ENCODE measurements at regions not wholly inside any gene's neighbourhood (a gene's known extent, or its start where the extent isn't known, plus 50 kb on each side); places are given as distances from the start of the nearest gene placed in this dataset.

DNA sequence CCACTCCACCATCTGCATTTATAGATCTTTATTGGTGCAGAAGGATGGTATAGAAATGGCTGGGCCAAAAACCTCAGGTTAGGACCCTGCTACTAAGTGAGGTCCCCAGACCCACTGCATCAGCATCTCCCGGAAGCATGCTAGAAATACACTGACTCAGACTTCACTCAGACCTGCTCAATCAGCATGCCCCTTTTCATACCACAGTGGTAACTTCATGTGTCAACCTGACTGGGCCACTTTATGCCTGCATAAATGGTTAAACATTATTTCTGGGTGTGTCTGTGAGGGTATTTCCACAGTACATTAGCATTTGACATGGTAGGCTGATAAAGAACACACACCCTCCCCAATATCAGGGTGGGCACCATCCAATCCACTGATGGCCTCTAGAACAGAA, 118.6 kb upstream of the VCX3B start:
- H3K4me3 ChIP-seq (ENCODE audit: low read depth, low read length) = no peak overlapping the region
- no peak for DNase-seq (ENCODE audit: low read depth)
- TF ChIP-seq, protein P1, sequence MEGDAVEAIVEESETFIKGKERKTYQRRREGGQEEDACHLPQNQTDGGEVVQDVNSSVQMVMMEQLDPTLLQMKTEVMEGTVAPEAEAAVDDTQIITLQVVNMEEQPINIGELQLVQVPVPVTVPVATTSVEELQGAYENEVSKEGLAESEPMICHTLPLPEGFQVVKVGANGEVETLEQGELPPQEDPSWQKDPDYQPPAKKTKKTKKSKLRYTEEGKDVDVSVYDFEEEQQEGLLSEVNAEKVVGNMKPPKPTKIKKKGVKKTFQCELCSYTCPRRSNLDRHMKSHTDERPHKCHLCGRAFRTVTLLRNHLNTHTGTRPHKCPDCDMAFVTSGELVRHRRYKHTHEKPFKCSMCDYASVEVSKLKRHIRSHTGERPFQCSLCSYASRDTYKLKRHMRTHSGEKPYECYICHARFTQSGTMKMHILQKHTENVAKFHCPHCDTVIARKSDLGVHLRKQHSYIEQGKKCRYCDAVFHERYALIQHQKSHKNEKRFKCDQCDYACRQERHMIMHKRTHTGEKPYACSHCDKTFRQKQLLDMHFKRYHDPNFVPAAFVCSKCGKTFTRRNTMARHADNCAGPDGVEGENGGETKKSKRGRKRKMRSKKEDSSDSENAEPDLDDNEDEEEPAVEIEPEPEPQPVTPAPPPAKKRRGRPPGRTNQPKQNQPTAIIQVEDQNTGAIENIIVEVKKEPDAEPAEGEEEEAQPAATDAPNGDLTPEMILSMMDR (IDR thresholded peaks at IDR 0.05; ENCODE audit: control insufficient read depth, extremely low read depth, insufficient read depth) = no peak

DNA sequence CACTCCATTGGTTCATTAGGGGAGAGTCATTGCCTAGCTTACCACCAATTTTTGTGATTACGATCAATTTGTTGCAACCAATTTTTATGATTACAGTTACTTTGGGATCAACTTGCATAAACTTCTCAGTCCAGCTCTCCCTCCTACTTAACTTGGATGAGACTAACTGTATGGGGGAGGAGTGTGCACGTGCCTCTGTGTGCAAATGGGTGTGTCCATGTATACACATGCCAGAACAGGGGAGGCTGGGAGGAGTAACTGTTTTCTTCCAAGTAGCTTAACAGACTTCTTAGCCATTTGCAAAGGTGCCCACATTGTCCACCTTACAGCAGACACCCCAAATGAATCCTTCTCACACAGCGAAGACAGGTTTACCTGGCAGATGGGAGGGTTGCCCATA, 117.7 kb upstream of the VCX3B start:
- H3K4me3 ChIP-seq (ENCODE audit: low read depth, low read length) = no peak overlapping the region
- DNase-seq (ENCODE audit: low read depth) = no peak
- TF ChIP-seq, protein P1 (IDR thresholded peaks at IDR 0.05; ENCODE audit: control insufficient read depth, extremely low read depth, insufficient read depth) = no peak

DNA sequence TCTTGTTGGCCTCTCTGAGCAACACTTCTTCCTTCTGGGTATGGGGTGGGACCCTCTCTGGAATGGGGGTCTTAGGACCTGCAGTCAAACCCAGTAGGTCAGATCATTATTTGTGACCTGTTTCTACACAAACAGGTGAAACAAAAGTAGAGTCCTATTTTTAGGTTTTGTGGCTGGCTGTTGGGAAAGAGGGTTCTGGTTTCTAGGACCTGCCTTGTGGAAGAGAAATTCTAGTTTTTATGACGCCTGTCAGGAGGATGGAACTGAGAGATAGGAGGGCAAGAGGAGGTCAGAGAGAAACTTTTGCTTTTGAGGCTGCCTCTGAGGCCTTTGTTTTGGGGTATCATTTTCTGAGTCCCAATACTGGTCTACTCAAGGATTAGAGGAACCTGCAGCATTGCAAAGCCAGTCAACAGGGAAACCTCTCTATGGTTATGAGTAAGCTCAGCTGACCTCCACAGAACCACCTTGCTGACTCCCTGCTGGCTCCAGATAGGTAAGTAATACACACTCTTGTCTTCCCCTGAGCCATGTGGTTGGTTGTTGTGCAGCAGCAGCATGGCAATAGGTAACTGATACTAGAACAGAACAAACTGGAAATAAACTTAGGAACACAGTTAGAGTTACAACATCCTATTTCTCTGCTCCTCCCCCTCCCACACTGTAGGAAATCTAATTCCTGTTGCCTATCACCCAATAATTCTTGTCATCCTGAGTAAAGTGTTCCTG, 114.7 kb upstream of the VCX3B start:
- TF ChIP-seq, protein P1 (IDR thresholded peaks at IDR 0.05; ENCODE audit: control insufficient read depth, extremely low read depth, insufficient read depth) = no peak
- no peak overlapping the region for H3K4me3 ChIP-seq (ENCODE audit: low read depth, low read length)
- DNase-seq (ENCODE audit: low read depth) = no peak

DNA sequence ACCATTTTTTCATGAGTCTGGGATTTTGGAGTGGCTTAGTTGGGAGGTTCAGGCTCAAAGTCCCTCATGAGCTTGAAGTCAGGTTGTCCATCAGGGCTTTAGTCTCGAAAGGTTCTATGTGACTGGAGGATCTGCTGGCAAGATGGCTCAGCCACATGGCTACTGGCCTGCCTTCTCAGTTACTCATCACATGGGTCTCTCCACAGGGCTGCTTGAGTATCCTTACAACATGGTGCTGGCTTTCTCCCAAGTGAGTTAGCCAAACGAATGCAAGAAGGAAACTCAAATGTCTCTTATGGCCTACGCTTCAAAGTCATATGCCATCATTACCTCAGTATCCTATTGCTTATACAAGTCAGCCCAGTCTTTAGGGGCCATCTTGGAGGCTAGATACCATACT, 106.3 kb upstream of the VCX3B start:
- DNase-seq (ENCODE audit: low read depth) = no peak
- H3K4me3 ChIP-seq (ENCODE audit: low read depth, low read length) = no peak overlapping the region
- TF ChIP-seq, protein P1 (IDR thresholded peaks at IDR 0.05; ENCODE audit: control insufficient read depth, extremely low read depth, insufficient read depth) = no peak

DNA sequence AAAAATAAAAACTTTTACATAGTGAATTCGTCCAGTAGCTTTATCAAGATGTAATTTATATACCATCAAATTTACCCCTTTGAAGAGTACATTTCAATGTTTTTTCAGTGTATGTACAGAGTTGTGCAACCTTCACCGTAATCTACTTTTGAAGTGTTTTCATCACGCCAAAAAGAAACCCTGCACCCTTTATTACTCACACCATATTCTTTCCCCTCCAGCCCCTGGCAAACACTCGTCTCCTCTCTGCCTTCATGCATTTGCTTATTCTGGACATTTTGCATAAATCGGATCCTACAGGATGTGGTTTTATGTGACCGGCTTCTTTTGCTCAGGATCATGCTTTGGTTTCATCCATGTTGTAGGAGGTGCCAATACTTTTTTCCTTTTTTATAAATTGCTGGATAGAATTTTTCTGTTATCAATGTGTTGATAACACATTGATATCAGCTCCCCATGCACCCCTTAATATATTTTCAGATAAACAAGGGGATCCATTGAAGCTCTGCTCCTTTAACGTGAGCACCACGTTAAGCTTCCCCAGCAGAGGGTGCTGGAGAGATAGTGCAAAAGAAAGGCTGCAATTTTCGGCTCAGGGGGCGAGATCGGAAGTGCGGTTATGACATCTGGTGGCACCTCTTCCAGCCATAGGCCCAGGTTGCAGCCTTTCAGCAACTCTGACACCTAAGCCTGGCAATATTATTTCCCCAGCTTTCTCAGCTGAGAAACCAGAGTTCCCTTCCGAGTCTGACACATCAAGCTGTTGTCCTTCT, 100.1 kb upstream of the VCX3B start:
- TF ChIP-seq, protein P1 (IDR thresholded peaks at IDR 0.05; ENCODE audit: control insufficient read depth, extremely low read depth, insufficient read depth) = peak; percentile 57
- H3K4me3 ChIP-seq (ENCODE audit: low read depth, low read length) = no peak overlapping the region
- DNase-seq (ENCODE audit: low read depth) = no peak

DNA sequence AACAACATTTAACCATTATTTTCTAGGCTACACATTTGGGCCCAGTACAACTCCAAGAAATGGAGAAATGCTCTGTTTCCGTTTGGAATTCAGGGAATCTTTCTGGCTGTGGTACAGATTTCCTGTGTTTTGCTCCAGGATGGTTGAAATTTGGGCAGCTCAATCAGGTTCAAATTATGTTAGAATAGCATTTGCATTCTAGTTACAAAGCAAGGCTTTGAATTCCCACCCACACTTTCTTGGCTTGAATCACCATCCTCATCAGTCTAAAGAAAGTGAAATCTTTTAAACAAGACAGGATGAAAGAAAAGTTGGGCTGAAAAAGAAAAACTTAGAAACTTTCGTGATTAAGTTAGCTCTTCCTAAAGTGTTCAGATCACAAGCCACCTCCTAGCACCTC, 98.1 kb upstream of the VCX3B start:
- TF ChIP-seq, protein P1 (IDR thresholded peaks at IDR 0.05; ENCODE audit: control insufficient read depth, extremely low read depth, insufficient read depth) = no peak
- H3K4me3 ChIP-seq (ENCODE audit: low read depth, low read length) = no peak overlapping the region
- DNase-seq (ENCODE audit: low read depth) = no peak

Measured in LNCaP clone FGC (cell line).